ENCODE measurements at regions not wholly inside any gene's neighbourhood (a gene's known extent, or its start where the extent isn't known, plus 50 kb on each side); places are given as distances from the start of the nearest gene placed in this dataset.

DNA sequence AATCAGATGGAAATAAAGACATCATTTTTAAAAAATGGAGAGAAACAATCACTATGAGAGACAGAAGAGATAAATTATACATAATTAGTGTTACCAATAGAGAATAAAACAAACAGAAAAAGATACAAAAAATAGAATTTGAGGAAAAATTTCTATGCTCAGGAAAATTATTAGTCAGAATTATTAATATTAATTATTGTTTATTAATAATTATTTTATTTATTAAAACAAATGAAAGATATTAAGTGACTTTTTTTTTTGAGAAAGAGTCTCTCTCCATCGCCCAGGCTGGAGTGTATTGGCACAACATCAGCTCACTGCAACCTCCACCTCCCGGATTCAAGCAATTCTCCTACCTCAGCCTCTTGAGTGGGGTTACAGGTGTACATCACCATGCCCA is 299.8 kb upstream of the NR5A2 start:
- FAIRE-seq, result no peak
- DNase-seq (ENCODE audit: extremely low spot score, insufficient read length, low read depth), result no peak

GRCh38 chr1:199728345-199728744 is 299.2 kb upstream of the NR5A2 start:
- no peak for DNase-seq (ENCODE audit: extremely low spot score, insufficient read length, low read depth)

GRCh38 chr1:199733125-199733524 is 294.4 kb upstream of the NR5A2 start:
- FAIRE-seq (no peak), DNase-seq (ENCODE audit: extremely low spot score, insufficient read length, low read depth) (no peak)

More at GRCh38 chr1:199728345-199728744, 299.2 kb upstream of the NR5A2 start:
- no peak for FAIRE-seq

- no peak for DNase-seq (ENCODE audit: extremely low spot score, insufficient read length, low read depth)
These were observed 293.3 kb upstream of the NR5A2 start for GRCh38 chr1:199734186-199734585.

GRCh38 chr1:199735660-199736059 is 291.9 kb upstream of the NR5A2 start:
- no peak for DNase-seq (ENCODE audit: extremely low spot score, insufficient read length, low read depth)
- no peak for FAIRE-seq

More at GRCh38 chr1:199734186-199734585, 293.3 kb upstream of the NR5A2 start:
- no peak for FAIRE-seq

GRCh38 chr1:199736646-199737045 is 290.9 kb upstream of the NR5A2 start:
- no peak for DNase-seq (ENCODE audit: extremely low spot score, insufficient read length, low read depth)
- no peak for FAIRE-seq

GRCh38 chr1:199741586-199741985 is 285.9 kb upstream of the NR5A2 start:
- no peak for FAIRE-seq

GRCh38 chr1:199742547-199742946 is 285.0 kb upstream of the NR5A2 start:
- no peak for DNase-seq (ENCODE audit: extremely low spot score, insufficient read length, low read depth)

More at GRCh38 chr1:199741586-199741985, 285.9 kb upstream of the NR5A2 start:
- DNase-seq (ENCODE audit: extremely low spot score, insufficient read length, low read depth), result no peak

GRCh38 chr1:199743227-199743626 is 284.3 kb upstream of the NR5A2 start:
- no peak for DNase-seq (ENCODE audit: extremely low spot score, insufficient read length, low read depth)
- no peak for FAIRE-seq

More at GRCh38 chr1:199742547-199742946, 285.0 kb upstream of the NR5A2 start:
- no peak for FAIRE-seq

- DNase-seq (ENCODE audit: extremely low spot score, insufficient read length, low read depth) (no peak), FAIRE-seq (no peak)
These were observed 280.7 kb upstream of the NR5A2 start for GRCh38 chr1:199746666-199747384.

GRCh38 chr1:199747984-199748383 is 279.5 kb upstream of the NR5A2 start:
- DNase-seq (ENCODE audit: extremely low spot score, insufficient read length, low read depth) (no peak), FAIRE-seq (no peak)

- FAIRE-seq (no peak), DNase-seq (ENCODE audit: extremely low spot score, insufficient read length, low read depth) (no peak)
These were observed 276.0 kb upstream of the NR5A2 start for GRCh38 chr1:199751506-199751905.

DNA sequence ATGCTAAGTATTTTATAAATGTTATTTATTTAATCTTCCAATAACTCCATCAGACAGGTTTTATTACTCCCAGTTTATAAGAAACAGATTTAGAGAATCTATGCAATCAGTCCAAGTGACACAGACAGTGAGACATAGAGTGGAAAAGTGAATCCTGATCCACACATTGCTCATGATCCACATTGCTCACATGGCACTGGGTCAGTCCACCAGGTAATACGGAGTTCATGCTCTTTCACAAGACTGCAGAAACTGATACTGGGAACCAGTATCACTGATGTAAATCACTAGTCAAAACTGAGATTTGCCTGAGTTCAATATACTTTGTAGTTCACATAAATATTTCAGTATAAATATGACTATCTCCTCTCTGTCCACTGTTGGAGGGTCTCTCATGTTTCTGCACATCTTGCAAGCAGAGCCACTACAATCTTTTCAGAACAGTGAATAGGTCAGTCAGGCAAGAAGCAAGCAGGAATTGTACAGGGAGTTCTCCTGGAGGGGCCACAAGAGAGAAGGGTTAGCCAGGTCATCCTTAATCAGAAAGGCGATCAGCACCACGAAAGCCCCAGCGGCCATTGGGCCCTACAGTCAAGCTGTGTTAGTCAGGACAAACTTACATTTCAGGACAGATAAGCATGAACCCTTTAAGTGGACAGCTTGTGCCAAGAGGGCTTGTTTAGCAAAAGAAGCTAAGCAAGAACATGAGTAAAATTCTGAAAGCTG is 275.4 kb upstream of the NR5A2 start:
- FAIRE-seq (no peak), DNase-seq (ENCODE audit: extremely low spot score, insufficient read length, low read depth) (no peak)

GRCh38 chr1:199752688-199753027 is 274.9 kb upstream of the NR5A2 start:
- no peak for DNase-seq (ENCODE audit: extremely low spot score, insufficient read length, low read depth)
- no peak for FAIRE-seq

- FAIRE-seq, result no peak
- DNase-seq (ENCODE audit: extremely low spot score, insufficient read length, low read depth), result no peak
These were observed 274.0 kb upstream of the NR5A2 start for GRCh38 chr1:199753513-199753912.

- no peak for FAIRE-seq
- no peak for DNase-seq (ENCODE audit: extremely low spot score, insufficient read length, low read depth)
These were observed 271.4 kb upstream of the NR5A2 start for GRCh38 chr1:199756066-199756465.

DNA sequence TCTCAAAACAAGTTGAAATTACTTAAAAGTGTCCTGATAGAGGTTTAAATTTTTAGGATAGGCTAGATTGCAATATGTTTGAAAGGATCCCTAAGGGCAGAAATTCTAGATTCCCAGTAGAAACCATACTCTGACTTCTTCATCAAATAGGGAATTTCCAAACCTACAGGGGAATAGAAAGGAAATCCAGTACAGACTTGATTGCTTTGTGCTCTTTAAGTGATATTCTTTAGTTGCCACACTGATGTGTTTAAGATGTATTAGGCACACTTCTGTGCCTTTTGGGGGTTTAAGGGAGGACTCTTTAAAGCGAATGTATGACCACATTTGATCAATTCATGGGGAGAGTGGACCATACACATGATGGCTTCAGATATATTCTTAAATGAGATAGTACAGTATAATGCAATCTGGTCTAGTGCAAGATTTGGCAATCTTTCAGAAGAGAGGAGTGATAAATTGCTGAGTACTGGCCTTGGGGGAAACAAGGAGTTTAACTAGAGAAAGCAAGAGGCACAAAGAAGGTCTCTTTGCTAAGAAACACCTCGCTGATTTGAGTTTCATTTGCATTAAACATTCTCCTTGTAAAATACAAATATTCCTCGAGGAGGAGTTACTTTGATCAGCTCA is 268.8 kb upstream of the NR5A2 start:
- FAIRE-seq, result no peak

GRCh38 chr1:199759268-199759730 is 268.2 kb upstream of the NR5A2 start:
- FAIRE-seq (no peak), DNase-seq (ENCODE audit: extremely low spot score, insufficient read length, low read depth) (no peak)

More for the DNA sequence above, 268.8 kb upstream of the NR5A2 start:
- DNase-seq (ENCODE audit: extremely low spot score, insufficient read length, low read depth), result no peak

GRCh38 chr1:199762572-199762971 is 264.9 kb upstream of the NR5A2 start:
- DNase-seq (ENCODE audit: extremely low spot score, insufficient read length, low read depth) (no peak), FAIRE-seq (no peak)

DNA sequence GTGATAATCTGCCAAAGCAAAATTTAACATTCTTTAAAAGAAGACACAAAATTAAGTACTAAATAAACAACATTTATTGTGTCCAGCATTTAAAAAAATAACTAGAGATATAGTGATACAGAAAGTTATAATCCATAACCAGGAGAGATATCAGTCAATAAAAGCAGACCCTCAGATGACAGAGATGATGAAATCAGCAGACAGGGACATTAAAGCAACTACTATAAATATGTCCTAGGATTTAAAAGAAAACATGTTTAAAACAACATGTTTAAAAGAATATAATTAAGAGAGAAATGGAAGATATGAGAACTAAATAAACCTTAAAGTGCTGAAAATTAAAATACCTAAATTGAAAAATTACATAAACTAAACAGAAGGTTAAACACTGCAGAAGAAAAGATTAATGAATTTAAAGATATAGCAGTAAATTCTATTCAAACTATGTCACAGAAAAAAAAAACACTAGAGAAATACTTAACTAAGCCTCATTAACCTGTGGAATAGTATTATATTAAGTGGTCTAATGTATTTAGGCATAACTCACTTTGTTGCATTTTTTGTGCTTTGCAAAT is 261.2 kb upstream of the NR5A2 start:
- no peak for DNase-seq (ENCODE audit: extremely low spot score, insufficient read length, low read depth)
- FAIRE-seq, result no peak

- DNase-seq (ENCODE audit: extremely low spot score, insufficient read length, low read depth) (no peak), FAIRE-seq (no peak)
These were observed 259.8 kb upstream of the NR5A2 start for GRCh38 chr1:199767700-199768099.

All from GM18507 (cell line).